ENCODE measurements at regions not wholly inside any gene's neighbourhood (a gene's known extent, or its start where the extent isn't known, plus 50 kb on each side); places are given as distances from the start of the nearest gene placed in this dataset.

GRCh38 chr11:43994196-43994595 is 51.8 kb downstream of the C11orf96 start:
- POLR2A ChIA-PET: no interaction called here

More at GRCh38 chr11:43994196-43994595, 51.8 kb downstream of the C11orf96 start:
- Histone ChIP-seq H3K4me2 (ENCODE audit: low read length) (no peak overlapping the region), H3K9me3 (ENCODE audit: control insufficient read depth in 1 of 2, insufficient read depth in 1 of 2, low read depth in 1 of 2, low read length in 2 of 2) (no peaks in the 10 kb centered on the region), H3K36me3 (ENCODE audit: control insufficient read depth in 1 of 2, insufficient read depth in 2 of 2, low read length in 2 of 2) (no peaks in the 10 kb centered on the region), H4K20me1 (ENCODE audit: insufficient read depth) (no peaks in the 10 kb centered on the region), H3K27me3 (ENCODE audit: insufficient read depth, low read length) (0 out of 2 replicates have a peak, but pooled peaks cover 2% of the 10 kb centered on the region), H3K9ac (ENCODE audit: low read length) (no peak overlapping the region), H2AFZ (ENCODE audit: low read depth, low read length, poor library complexity, severe bottlenecking) (no peak overlapping the region), H3K9me2 (ENCODE audit: insufficient read depth) (no peaks in the 10 kb centered on the region), H3K4me1 (ENCODE audit: control insufficient read depth in 1 of 2, insufficient read depth in 2 of 2, low read length in 2 of 2) (no peaks in the 10 kb centered on the region), H3K4me3 (replicated peaks in 1 of 2; ENCODE audit: low read depth in 1 of 2, low read length in 2 of 2) (no peak overlapping the region), H3K27ac (ENCODE audit: low read depth, low read length) (no peak overlapping the region), H3K79me2 (ENCODE audit: insufficient read depth, low read length) (no peaks in the 10 kb centered on the region)
- TF ChIP-seq JUND (IDR thresholded peaks at IDR 0.05): no peak
- no peak for TF ChIP-seq EZH2 (IDR thresholded peaks at IDR 0.05)
- no peak for TF ChIP-seq TCF7L2 (IDR thresholded peaks at IDR 0.05; ENCODE audit: borderline replicate concordance, extremely low read depth, insufficient read depth, insufficient read length)
- TF ChIP-seq, protein P1, sequence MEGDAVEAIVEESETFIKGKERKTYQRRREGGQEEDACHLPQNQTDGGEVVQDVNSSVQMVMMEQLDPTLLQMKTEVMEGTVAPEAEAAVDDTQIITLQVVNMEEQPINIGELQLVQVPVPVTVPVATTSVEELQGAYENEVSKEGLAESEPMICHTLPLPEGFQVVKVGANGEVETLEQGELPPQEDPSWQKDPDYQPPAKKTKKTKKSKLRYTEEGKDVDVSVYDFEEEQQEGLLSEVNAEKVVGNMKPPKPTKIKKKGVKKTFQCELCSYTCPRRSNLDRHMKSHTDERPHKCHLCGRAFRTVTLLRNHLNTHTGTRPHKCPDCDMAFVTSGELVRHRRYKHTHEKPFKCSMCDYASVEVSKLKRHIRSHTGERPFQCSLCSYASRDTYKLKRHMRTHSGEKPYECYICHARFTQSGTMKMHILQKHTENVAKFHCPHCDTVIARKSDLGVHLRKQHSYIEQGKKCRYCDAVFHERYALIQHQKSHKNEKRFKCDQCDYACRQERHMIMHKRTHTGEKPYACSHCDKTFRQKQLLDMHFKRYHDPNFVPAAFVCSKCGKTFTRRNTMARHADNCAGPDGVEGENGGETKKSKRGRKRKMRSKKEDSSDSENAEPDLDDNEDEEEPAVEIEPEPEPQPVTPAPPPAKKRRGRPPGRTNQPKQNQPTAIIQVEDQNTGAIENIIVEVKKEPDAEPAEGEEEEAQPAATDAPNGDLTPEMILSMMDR (IDR thresholded peaks at IDR 0.05 in 2 of 3, conservative IDR thresholded peaks at IDR 0.05 in 1 of 3; ENCODE audit: borderline replicate concordance in 1 of 3, insufficient read depth in 1 of 3, low read depth in 2 of 3, low read length in 2 of 3): no peak
- TF ChIP-seq EZH2phosphoT487 (IDR thresholded peaks at IDR 0.05; ENCODE audit: borderline replicate concordance): no peak
- no peak for TF ChIP-seq ZFX (IDR thresholded peaks at IDR 0.05)
- TF ChIP-seq RAD21 (IDR thresholded peaks at IDR 0.05; ENCODE audit: low read depth): no peak
- no peak for TF ChIP-seq SIN3A (IDR thresholded peaks at IDR 0.05; ENCODE audit: low read depth)
- TF ChIP-seq ZNF274 (IDR thresholded peaks at IDR 0.05; ENCODE audit: low read depth, low read length): no peak
- TF ChIP-seq, protein P2, sequence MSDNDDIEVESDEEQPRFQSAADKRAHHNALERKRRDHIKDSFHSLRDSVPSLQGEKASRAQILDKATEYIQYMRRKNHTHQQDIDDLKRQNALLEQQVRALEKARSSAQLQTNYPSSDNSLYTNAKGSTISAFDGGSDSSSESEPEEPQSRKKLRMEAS (IDR thresholded peaks at IDR 0.05): no peak
- no peak for TF ChIP-seq YY1 (IDR thresholded peaks at IDR 0.05; ENCODE audit: extremely low read depth, insufficient replicate concordance, low read depth, low read length)
- no peak for TF ChIP-seq ZBTB33 (IDR thresholded peaks at IDR 0.05; ENCODE audit: extremely low read depth, insufficient replicate concordance, low read length)
- no peak for TF ChIP-seq FOSL1 (IDR thresholded peaks at IDR 0.05; ENCODE audit: low read depth)
- intact Hi-C loops (cut with micrococcal nuclease): no loop called here
- ATAC-seq (no peak), DNase-seq (ENCODE audit: low read depth, low spot score) (no peak)
- ChIA-PET CTCF (interaction anchor here (1.4 kb wide), 1 partner anchor 49 kb away, joined by 3 read pairs; no protein-coding TSS in a partner anchor), RAD21 (ENCODE audit: low non-redundant PET in 1 of 2, low total read pairs in 2 of 2, uncharacterized antibody in 2 of 2, unreplicated experiment in 2 of 2) (no interaction called here)
- BruUV-seq (replicated peaks): no TSS peak
